ENCODE measurements at regions not wholly inside any gene's neighbourhood (a gene's known extent, or its start where the extent isn't known, plus 50 kb on each side); places are given as distances from the start of the nearest gene placed in this dataset.

GRCh38 chr4:60002603-60003337, 1197.4 kb upstream of the ADGRL3 start:
- Histone ChIP-seq H3K27me3 (no peaks in the 10 kb centered on the region), H3K9me3 (ENCODE audit: low read depth) (no peaks in the 10 kb centered on the region)

DNA sequence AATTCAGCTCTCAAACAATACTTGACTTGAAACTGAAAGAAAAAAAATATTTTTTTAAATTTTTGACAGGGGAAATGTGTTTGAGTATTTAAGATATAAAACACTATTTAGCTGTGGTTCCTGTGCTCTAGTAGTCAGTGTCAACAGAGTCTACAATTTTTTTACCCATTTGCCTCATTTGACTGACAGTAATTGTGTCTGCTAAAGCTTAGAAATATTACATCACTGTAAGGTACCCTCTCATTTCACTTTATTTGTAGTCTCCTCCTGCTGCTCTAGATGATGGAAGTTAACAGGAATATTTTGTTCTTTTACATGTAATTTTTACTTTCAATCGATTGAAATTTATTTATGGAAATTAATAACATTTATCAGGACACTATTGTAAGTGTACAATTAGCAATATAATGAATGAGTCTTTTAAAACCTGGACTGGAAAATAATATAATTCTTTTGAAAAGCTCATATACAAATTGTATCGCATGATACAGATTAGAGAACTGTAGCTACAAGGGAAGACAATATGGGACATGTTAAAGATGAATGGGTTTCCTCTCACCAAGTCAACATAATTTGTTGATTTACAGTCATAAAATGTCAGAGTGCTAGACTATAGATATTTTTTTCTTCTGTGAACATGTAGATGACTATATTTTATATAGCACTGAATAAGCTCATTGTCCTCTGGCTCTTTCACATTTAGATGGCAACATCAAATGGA, 1186.5 kb upstream of the ADGRL3 start:
- Histone ChIP-seq H3K9me3 (ENCODE audit: low read depth) (no peaks in the 10 kb centered on the region), H3K4me3 (no peak overlapping the region), H3K36me3 (no peaks in the 10 kb centered on the region), H3K4me1 (ENCODE audit: low read depth) (peaks cover 8% of the 10 kb centered on the region), H3K27ac (no peak overlapping the region), H3K27me3 (no peaks in the 10 kb centered on the region)
- TF ChIP-seq CTCF (IDR thresholded peaks at IDR 0.05; ENCODE audit: low read depth, low read length), result no peak
- no peak for DNase-seq (ENCODE audit: low read depth in 1 of 2, low spot score in 1 of 2)

More at GRCh38 chr4:60002603-60003337, 1197.4 kb upstream of the ADGRL3 start:
- Histone ChIP-seq H3K4me1 (ENCODE audit: low read depth) (no peaks in the 10 kb centered on the region), H3K27ac (no peak overlapping the region), H3K36me3 (no peaks in the 10 kb centered on the region), H3K4me3 (no peak overlapping the region)
- no peak for TF ChIP-seq CTCF (IDR thresholded peaks at IDR 0.05; ENCODE audit: low read depth, low read length)
- no peak for DNase-seq (ENCODE audit: low read depth in 1 of 2, low spot score in 1 of 2)

DNA sequence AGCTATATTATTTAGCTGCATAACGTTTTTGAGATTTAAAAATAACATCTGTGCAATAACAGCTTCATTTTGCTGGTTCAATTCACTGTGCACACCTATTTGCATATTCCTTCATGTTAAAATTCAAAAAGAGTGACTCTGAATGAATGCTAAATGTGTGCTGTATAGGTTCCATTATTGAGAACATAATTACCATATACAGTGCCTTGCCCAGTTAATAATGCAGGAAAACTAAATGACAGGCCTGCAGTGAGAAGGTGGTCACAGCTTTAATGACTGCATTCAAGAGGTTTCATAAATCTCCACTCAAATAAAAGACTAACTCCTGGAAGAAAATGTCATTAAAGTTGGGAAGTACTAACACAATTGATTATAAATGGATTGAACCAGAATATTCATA, 1183.2 kb upstream of the ADGRL3 start:
- H3K27me3 ChIP-seq, result no peaks in the 10 kb centered on the region
- H3K4me3 ChIP-seq, result no peak overlapping the region
- no peaks in the 10 kb centered on the region for H3K36me3 ChIP-seq
- H3K9me3 ChIP-seq (ENCODE audit: low read depth), result no peaks in the 10 kb centered on the region
- no peak overlapping the region for H3K27ac ChIP-seq
- no peak for TF ChIP-seq CTCF (IDR thresholded peaks at IDR 0.05; ENCODE audit: low read depth, low read length)
- peaks cover 35% of the 10 kb centered on the region for H3K4me1 ChIP-seq (ENCODE audit: low read depth)
- DNase-seq (ENCODE audit: low read depth in 1 of 2, low spot score in 1 of 2), result no peak

GRCh38 chr4:60019180-60019579, 1180.9 kb upstream of the ADGRL3 start:
- Histone ChIP-seq H3K27ac (peak overlapping the region; percentile 96), H3K27me3 (no peaks in the 10 kb centered on the region), H3K36me3 (no peaks in the 10 kb centered on the region), H3K9me3 (ENCODE audit: low read depth) (no peaks in the 10 kb centered on the region), H3K4me3 (no peak overlapping the region), H3K4me1 (ENCODE audit: low read depth) (peaks cover 35% of the 10 kb centered on the region)
- TF ChIP-seq CTCF (IDR thresholded peaks at IDR 0.05; ENCODE audit: low read depth, low read length), result no peak
- DNase-seq (ENCODE audit: low read depth in 1 of 2, low spot score in 1 of 2), result no peak

DNA sequence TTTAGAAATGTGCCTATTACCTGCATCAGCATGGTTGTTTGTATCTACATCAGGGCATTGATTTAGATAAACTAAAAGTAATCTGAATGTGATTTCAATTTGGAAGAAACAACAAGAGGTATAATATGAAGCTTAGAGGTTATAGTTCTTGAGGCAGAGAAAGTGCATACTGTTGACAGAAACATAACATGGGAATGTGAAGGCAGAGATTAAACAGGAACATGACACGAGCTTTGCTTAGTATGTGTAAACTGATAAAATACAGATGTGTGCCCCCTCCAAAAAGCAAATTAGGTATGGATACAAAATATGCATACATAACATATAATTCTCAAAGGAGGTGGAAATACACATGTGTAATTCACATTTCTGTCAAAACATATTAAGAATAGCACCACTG, 1180.2 kb upstream of the ADGRL3 start:
- Histone ChIP-seq H3K9me3 (ENCODE audit: low read depth) (no peaks in the 10 kb centered on the region), H3K27ac (peak overlapping the region; percentile 96), H3K36me3 (no peaks in the 10 kb centered on the region), H3K4me3 (no peak overlapping the region), H3K4me1 (ENCODE audit: low read depth) (peaks cover 35% of the 10 kb centered on the region), H3K27me3 (no peaks in the 10 kb centered on the region)
- peak in 1 of 2 donors; percentile 75 for DNase-seq (ENCODE audit: low read depth in 1 of 2, low spot score in 1 of 2)
- no peak for TF ChIP-seq CTCF (IDR thresholded peaks at IDR 0.05; ENCODE audit: low read depth, low read length)
